ENCODE measurements at regions not wholly inside any gene's neighbourhood (a gene's known extent, or its start where the extent isn't known, plus 50 kb on each side); places are given as distances from the start of the nearest gene placed in this dataset.

DNA sequence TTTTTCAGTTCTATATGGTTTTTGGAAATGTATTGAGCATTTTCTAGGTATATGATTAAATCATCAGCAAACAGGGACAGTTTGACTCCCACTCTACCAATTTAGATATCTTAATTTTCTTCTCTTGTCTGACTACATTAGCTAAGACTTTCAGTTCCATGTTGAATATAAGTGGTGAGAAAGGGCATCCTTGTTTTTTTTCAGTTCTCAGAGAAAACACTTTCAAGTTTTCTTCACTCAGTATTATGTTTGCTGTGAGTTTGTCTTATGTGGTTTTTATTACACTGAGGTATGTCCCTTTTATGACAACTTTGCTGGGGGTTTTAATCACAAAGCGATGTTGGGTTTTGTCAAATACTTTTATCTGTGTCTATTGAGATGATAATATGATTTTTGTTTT lies 352.6 kb downstream of the KDM5D start:
- H3K27me3 ChIP-seq (replicated peaks in 1 of 4; ENCODE audit: control extremely low read depth in 1 of 4, control insufficient read depth in 3 of 4, insufficient read depth in 4 of 4, low read length in 3 of 4) = no peaks in the 10 kb centered on the region
- H3K4me3 Mint-ChIP-seq = no peak overlapping the region
- ATAC-seq (ENCODE audit: low read depth) (no peak), DNase-seq (no peak)
- H3K36me3 ChIP-seq (replicated peaks in 1 of 2; ENCODE audit: control extremely low read depth in 1 of 2, control insufficient read depth in 1 of 2, extremely low read depth in 1 of 2, insufficient read depth in 2 of 2, low read length in 1 of 2) = no peaks in the 10 kb centered on the region
- no peaks in the 10 kb centered on the region for H3K27me3 Mint-ChIP-seq
- H3K9me3 ChIP-seq (ENCODE audit: control extremely low read depth in 1 of 3, control insufficient read depth in 2 of 3, insufficient read depth in 1 of 3, low read length in 2 of 3) = no peaks in the 10 kb centered on the region
- no peaks in the 10 kb centered on the region for H4K20me1 ChIP-seq (ENCODE audit: control insufficient read depth, insufficient read depth, low read length, poor library complexity, severe bottlenecking)
- no peaks in the 10 kb centered on the region for H3K9me3 Mint-ChIP-seq (ENCODE audit: insufficient read depth)
- intact Hi-C loops (cut with micrococcal nuclease) = no loop called here
- H3K4me3 ChIP-seq (ENCODE audit: control extremely low read depth in 1 of 5, extremely low read depth in 1 of 5, insufficient read depth in 1 of 5, low read depth in 2 of 5, low read length in 4 of 5) = no peak overlapping the region
- H3K4me1 ChIP-seq (ENCODE audit: control insufficient read depth in 2 of 2, insufficient read depth in 2 of 2, low read length in 2 of 2) = no peaks in the 10 kb centered on the region
- ChIA-PET POLR2A (no interaction called here), CTCF (no interaction called here)
- no peak overlapping the region for H3K27ac Mint-ChIP-seq
- no peaks in the 10 kb centered on the region for H3K4me1 Mint-ChIP-seq
- H3K4me2 ChIP-seq (replicated peaks; ENCODE audit: low read depth, low read length, poor library complexity, severe bottlenecking) = no peak overlapping the region
- no CpG with 5 or more reads among the region's 1 CpG for WGBS (ENCODE audit: insufficient coverage)
- TF ChIP-seq, protein P1, sequence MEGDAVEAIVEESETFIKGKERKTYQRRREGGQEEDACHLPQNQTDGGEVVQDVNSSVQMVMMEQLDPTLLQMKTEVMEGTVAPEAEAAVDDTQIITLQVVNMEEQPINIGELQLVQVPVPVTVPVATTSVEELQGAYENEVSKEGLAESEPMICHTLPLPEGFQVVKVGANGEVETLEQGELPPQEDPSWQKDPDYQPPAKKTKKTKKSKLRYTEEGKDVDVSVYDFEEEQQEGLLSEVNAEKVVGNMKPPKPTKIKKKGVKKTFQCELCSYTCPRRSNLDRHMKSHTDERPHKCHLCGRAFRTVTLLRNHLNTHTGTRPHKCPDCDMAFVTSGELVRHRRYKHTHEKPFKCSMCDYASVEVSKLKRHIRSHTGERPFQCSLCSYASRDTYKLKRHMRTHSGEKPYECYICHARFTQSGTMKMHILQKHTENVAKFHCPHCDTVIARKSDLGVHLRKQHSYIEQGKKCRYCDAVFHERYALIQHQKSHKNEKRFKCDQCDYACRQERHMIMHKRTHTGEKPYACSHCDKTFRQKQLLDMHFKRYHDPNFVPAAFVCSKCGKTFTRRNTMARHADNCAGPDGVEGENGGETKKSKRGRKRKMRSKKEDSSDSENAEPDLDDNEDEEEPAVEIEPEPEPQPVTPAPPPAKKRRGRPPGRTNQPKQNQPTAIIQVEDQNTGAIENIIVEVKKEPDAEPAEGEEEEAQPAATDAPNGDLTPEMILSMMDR (IDR thresholded peaks at IDR 0.05) = no peak
- no peak for TF ChIP-seq EZH2 (IDR thresholded peaks at IDR 0.05; ENCODE audit: borderline replicate concordance, insufficient read depth, low read depth, low read length, poor library complexity, severe bottlenecking)
- no peak overlapping the region for H3K9ac ChIP-seq (ENCODE audit: low read length)
- H3K27ac ChIP-seq (ENCODE audit: low read length in 2 of 2) = no peak overlapping the region
- H2AFZ ChIP-seq (ENCODE audit: insufficient read depth, low read depth, low read length, poor library complexity, severe bottlenecking) = no peak overlapping the region
- H3K79me2 ChIP-seq (ENCODE audit: control insufficient read depth, insufficient read depth, low read length) = no peaks in the 10 kb centered on the region

DNA sequence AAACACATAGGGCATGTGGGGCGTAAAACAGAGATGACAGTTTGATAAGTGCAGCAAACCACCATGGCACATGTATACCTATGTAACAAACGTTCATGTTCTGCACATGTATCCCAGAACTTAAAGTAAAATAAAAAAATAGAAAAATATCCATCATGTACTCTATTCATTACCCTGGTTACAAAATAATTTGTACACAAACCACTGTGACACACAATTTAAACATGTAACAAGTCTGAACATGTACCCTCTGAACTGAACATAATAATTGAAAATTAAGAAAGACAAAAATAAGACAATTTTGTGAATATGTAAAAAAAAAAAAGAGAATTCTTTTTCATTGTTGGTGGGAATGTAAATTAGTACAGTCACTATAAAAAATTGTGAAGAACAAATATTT lies 379.2 kb downstream of the KDM5D start:
- Mint-ChIP-seq H3K9me3 (ENCODE audit: insufficient read depth) (no peaks in the 10 kb centered on the region), H3K27ac (no peak overlapping the region), H3K4me3 (no peak overlapping the region), H3K4me1 (no peaks in the 10 kb centered on the region), H3K27me3 (no peaks in the 10 kb centered on the region)
- ChIA-PET POLR2A (no interaction called here), CTCF (no interaction called here)
- Histone ChIP-seq H2AFZ (ENCODE audit: insufficient read depth, low read depth, low read length, poor library complexity, severe bottlenecking) (no peak overlapping the region), H3K4me2 (replicated peaks; ENCODE audit: low read depth, low read length, poor library complexity, severe bottlenecking) (no peak overlapping the region), H3K9me3 (ENCODE audit: control extremely low read depth in 1 of 3, control insufficient read depth in 2 of 3, insufficient read depth in 1 of 3, low read length in 2 of 3) (no peaks in the 10 kb centered on the region), H4K20me1 (ENCODE audit: control insufficient read depth, insufficient read depth, low read length, poor library complexity, severe bottlenecking) (no peaks in the 10 kb centered on the region), H3K36me3 (replicated peaks in 1 of 2; ENCODE audit: control extremely low read depth in 1 of 2, control insufficient read depth in 1 of 2, extremely low read depth in 1 of 2, insufficient read depth in 2 of 2, low read length in 1 of 2) (no peaks in the 10 kb centered on the region), H3K4me3 (ENCODE audit: control extremely low read depth in 1 of 5, extremely low read depth in 1 of 5, insufficient read depth in 1 of 5, low read depth in 2 of 5, low read length in 4 of 5) (no peak overlapping the region), H3K27me3 (replicated peaks in 1 of 4; ENCODE audit: control extremely low read depth in 1 of 4, control insufficient read depth in 3 of 4, insufficient read depth in 4 of 4, low read length in 3 of 4) (no peaks in the 10 kb centered on the region), H3K79me2 (ENCODE audit: control insufficient read depth, insufficient read depth, low read length) (no peaks in the 10 kb centered on the region), H3K9ac (ENCODE audit: low read length) (no peak overlapping the region), H3K4me1 (ENCODE audit: control insufficient read depth in 2 of 2, insufficient read depth in 2 of 2, low read length in 2 of 2) (no peaks in the 10 kb centered on the region), H3K27ac (ENCODE audit: low read length in 2 of 2) (no peak overlapping the region)
- no peak for ATAC-seq (ENCODE audit: low read depth)
- TF ChIP-seq, protein P1 (IDR thresholded peaks at IDR 0.05) = no peak
- no peak for TF ChIP-seq EZH2 (IDR thresholded peaks at IDR 0.05; ENCODE audit: borderline replicate concordance, insufficient read depth, low read depth, low read length, poor library complexity, severe bottlenecking)
- no CpG with 5 or more reads among the region's 2 CpGs for WGBS (ENCODE audit: insufficient coverage)
- intact Hi-C loops (cut with micrococcal nuclease) = no loop called here
- DNase-seq = no peak
